Activated CD4-positive, alpha-beta memory T cell treated with anti-CD3 and anti-CD28 coated beads for 36 hours (primary cell): ENCODE measurements at regions not wholly inside any gene's neighbourhood (a gene's known extent, or its start where the extent isn't known, plus 50 kb on each side); places are given as distances from the start of the nearest gene placed in this dataset.

Source experiments
- CTCF ChIA-PET: fragments of 350-600 bp; sonication (Branson Sonifier 250); formaldehyde crosslinking; loops from one replicate; lab custom pipeline; 2021; ENCODE audit warnings: antibody characterized with exemption, inconsistent platforms; lab: Charles Lee
- POLR2A ChIA-PET: fragments of 350-600 bp; sonication (Branson Sonifier 250); formaldehyde crosslinking; loops from one replicate; lab custom pipeline; 2021; ENCODE audit warnings: antibody characterized with exemption; lab: Charles Lee
- DNase-seq: peaks from one replicate; pipeline ENCODE4 v3.0.0-alpha.2; 2020
- H3K27ac Mint-ChIP-seq: one replicate; pipeline ENCODE4 v1.8.0; 2021; ENCODE audit warnings: mixed read lengths
- H3K27me3 Mint-ChIP-seq: one replicate; pipeline ENCODE4 v1.8.0; 2021; ENCODE audit warnings: mixed read lengths
- H3K36me3 Mint-ChIP-seq: one replicate; pipeline ENCODE4 v1.8.0; 2021; ENCODE audit warnings: mixed read lengths
- H3K4me1 Mint-ChIP-seq: one replicate; pipeline ENCODE4 v1.8.0; 2021; ENCODE audit warnings: low read depth, mixed read lengths
- H3K4me3 Mint-ChIP-seq: one replicate; pipeline ENCODE4 v1.8.0; 2021; ENCODE audit warnings: mild to moderate bottlenecking, mixed read lengths
- H3K9me3 Mint-ChIP-seq: one replicate; pipeline ENCODE4 v1.8.0; 2021; ENCODE audit warnings: mixed read lengths
- intact Hi-C: fragments of 100-400 bp; cut with micrococcal nuclease; formaldehyde crosslinking; loops from one replicate; pipeline ENCODE4 v1.15.1; 2023

- H3K36me3 Mint-ChIP-seq = peaks cover 5% of the 10 kb centered on the region
- no peak for DNase-seq
- H3K4me3 Mint-ChIP-seq = no peak overlapping the region
- H3K9me3 Mint-ChIP-seq = peaks cover 19% of the 10 kb centered on the region
- intact Hi-C loops = no loop called here
- POLR2A ChIA-PET = no interaction called here
- no peaks in the 10 kb centered on the region for H3K4me1 Mint-ChIP-seq
- CTCF ChIA-PET = interaction anchor here (0.6 kb wide), 1 partner anchor 25 kb away, joined by 4 read pairs; no protein-coding TSS in a partner anchor
- H3K27ac Mint-ChIP-seq = no peak overlapping the region
- H3K27me3 Mint-ChIP-seq = peaks cover 3% of the 10 kb centered on the region
Measured at GRCh38 chr10:31625566-31625965, 303.1 kb downstream of the ARHGAP12 start.

- intact Hi-C loops = no loop called here
- Mint-ChIP-seq H3K27me3 (peaks cover 3% of the 10 kb centered on the region), H3K27ac (no peak overlapping the region), H3K4me3 (no peak overlapping the region), H3K9me3 (peaks cover 19% of the 10 kb centered on the region), H3K36me3 (peaks cover 5% of the 10 kb centered on the region), H3K4me1 (no peaks in the 10 kb centered on the region)
- ChIA-PET CTCF (no interaction called here), POLR2A (no interaction called here)
- no peak for DNase-seq
Measured at GRCh38 chr10:31624611-31625010, 304.0 kb downstream of the ARHGAP12 start.

GRCh38 chr10:31623947-31624346 lies 304.7 kb downstream of the ARHGAP12 start:
- Mint-ChIP-seq H3K36me3 (peaks cover 5% of the 10 kb centered on the region), H3K9me3 (peaks cover 19% of the 10 kb centered on the region), H3K4me3 (no peak overlapping the region), H3K27me3 (peaks cover 3% of the 10 kb centered on the region), H3K4me1 (no peaks in the 10 kb centered on the region), H3K27ac (no peak overlapping the region)
- CTCF ChIA-PET = no interaction called here
- POLR2A ChIA-PET = no interaction called here
- intact Hi-C loops = no loop called here
- no peak for DNase-seq

GRCh38 chr10:31623466-31623865 lies 304.4 kb downstream of the ZEB1 start:
- Mint-ChIP-seq H3K9me3 (peaks cover 19% of the 10 kb centered on the region), H3K36me3 (peaks cover 5% of the 10 kb centered on the region), H3K4me3 (no peak overlapping the region), H3K27me3 (peaks cover 3% of the 10 kb centered on the region), H3K27ac (no peak overlapping the region), H3K4me1 (no peaks in the 10 kb centered on the region)
- intact Hi-C loops = no loop called here
- DNase-seq = no peak
- CTCF ChIA-PET = no interaction called here
- POLR2A ChIA-PET = no interaction called here

- Mint-ChIP-seq H3K4me3 (no peak overlapping the region), H3K4me1 (no peaks in the 10 kb centered on the region), H3K9me3 (peaks cover 19% of the 10 kb centered on the region), H3K27me3 (peaks cover 3% of the 10 kb centered on the region), H3K36me3 (peaks cover 5% of the 10 kb centered on the region), H3K27ac (no peak overlapping the region)
- ChIA-PET CTCF (no interaction called here), POLR2A (no interaction called here)
- no peak for DNase-seq
- intact Hi-C loops = no loop called here
Measured at GRCh38 chr10:31622978-31623377, 304.0 kb downstream of the ZEB1 start.

GRCh38 chr10:31621733-31622132 lies 302.7 kb downstream of the ZEB1 start:
- intact Hi-C loops = no loop called here
- peaks cover 4% of the 10 kb centered on the region for H3K27me3 Mint-ChIP-seq
- no peak for DNase-seq
- ChIA-PET POLR2A (no interaction called here), CTCF (no interaction called here)
- peaks cover 5% of the 10 kb centered on the region for H3K36me3 Mint-ChIP-seq
- no peak overlapping the region for H3K27ac Mint-ChIP-seq
- H3K9me3 Mint-ChIP-seq = peaks cover 17% of the 10 kb centered on the region
- H3K4me3 Mint-ChIP-seq = no peak overlapping the region
- H3K4me1 Mint-ChIP-seq = no peaks in the 10 kb centered on the region

GRCh38 chr10:31620226-31621151 lies 301.5 kb downstream of the ZEB1 start:
- peaks cover 7% of the 10 kb centered on the region for H3K9me3 Mint-ChIP-seq
- ChIA-PET POLR2A (no interaction called here), CTCF (no interaction called here)
- intact Hi-C loops = no loop called here
- H3K27ac Mint-ChIP-seq = no peak overlapping the region
- peaks cover 3% of the 10 kb centered on the region for H3K27me3 Mint-ChIP-seq
- no peak for DNase-seq
- peaks cover 2% of the 10 kb centered on the region for H3K36me3 Mint-ChIP-seq
- H3K4me1 Mint-ChIP-seq = no peaks in the 10 kb centered on the region
- H3K4me3 Mint-ChIP-seq = no peak overlapping the region

GRCh38 chr10:31619531-31620061 lies 300.6 kb downstream of the ZEB1 start:
- Mint-ChIP-seq H3K27me3 (peaks cover 7% of the 10 kb centered on the region), H3K4me3 (no peak overlapping the region), H3K9me3 (peaks cover 5% of the 10 kb centered on the region), H3K27ac (no peak overlapping the region), H3K4me1 (no peaks in the 10 kb centered on the region), H3K36me3 (no peaks in the 10 kb centered on the region)
- DNase-seq = no peak
- CTCF ChIA-PET = no interaction called here
- POLR2A ChIA-PET = no interaction called here
- intact Hi-C loops = no loop called here

GRCh38 chr10:31618541-31619291 lies 299.7 kb downstream of the ZEB1 start:
- H3K9me3 Mint-ChIP-seq = no peaks in the 10 kb centered on the region
- DNase-seq = no peak
- no peaks in the 10 kb centered on the region for H3K4me1 Mint-ChIP-seq
- H3K27me3 Mint-ChIP-seq = peaks cover 9% of the 10 kb centered on the region
- intact Hi-C loops = no loop called here
- no peak overlapping the region for H3K4me3 Mint-ChIP-seq
- POLR2A ChIA-PET = no interaction called here
- CTCF ChIA-PET = no interaction called here
- no peaks in the 10 kb centered on the region for H3K36me3 Mint-ChIP-seq
- no peak overlapping the region for H3K27ac Mint-ChIP-seq

- no peak overlapping the region for H3K27ac Mint-ChIP-seq
- H3K27me3 Mint-ChIP-seq = peaks cover 14% of the 10 kb centered on the region
- intact Hi-C loops = no loop called here
- no peak for DNase-seq
- ChIA-PET POLR2A (no interaction called here), CTCF (no interaction called here)
- H3K4me1 Mint-ChIP-seq = no peaks in the 10 kb centered on the region
- H3K36me3 Mint-ChIP-seq = no peaks in the 10 kb centered on the region
- H3K4me3 Mint-ChIP-seq = no peak overlapping the region
- H3K9me3 Mint-ChIP-seq = no peaks in the 10 kb centered on the region
Measured at GRCh38 chr10:31617757-31618156, 298.7 kb downstream of the ZEB1 start.

GRCh38 chr10:31617133-31617532 lies 298.1 kb downstream of the ZEB1 start:
- DNase-seq = no peak
- no peaks in the 10 kb centered on the region for H3K36me3 Mint-ChIP-seq
- H3K4me1 Mint-ChIP-seq = no peaks in the 10 kb centered on the region
- no peaks in the 10 kb centered on the region for H3K9me3 Mint-ChIP-seq
- ChIA-PET POLR2A (no interaction called here), CTCF (no interaction called here)
- no peak overlapping the region for H3K4me3 Mint-ChIP-seq
- peaks cover 14% of the 10 kb centered on the region for H3K27me3 Mint-ChIP-seq
- intact Hi-C loops = no loop called here
- no peak overlapping the region for H3K27ac Mint-ChIP-seq

- no peaks in the 10 kb centered on the region for H3K4me1 Mint-ChIP-seq
- H3K27me3 Mint-ChIP-seq = peaks cover 27% of the 10 kb centered on the region
- H3K27ac Mint-ChIP-seq = no peak overlapping the region
- ChIA-PET CTCF (no interaction called here), POLR2A (no interaction called here)
- no peak overlapping the region for H3K4me3 Mint-ChIP-seq
- H3K36me3 Mint-ChIP-seq = no peaks in the 10 kb centered on the region
- no peaks in the 10 kb centered on the region for H3K9me3 Mint-ChIP-seq
- intact Hi-C loops = no loop called here
- DNase-seq = no peak
Measured at GRCh38 chr10:31615129-31615528, 296.1 kb downstream of the ZEB1 start.
